SK-N-SH treated with all-trans-retinoic acid at 6 μM for 48 hours (cell line): ENCODE measurements at regions not wholly inside any gene's neighbourhood (a gene's known extent, or its start where the extent isn't known, plus 50 kb on each side); places are given as distances from the start of the nearest gene placed in this dataset.

Experiments
- ESRRG ChIP-seq: fragments of 250-450 bp; sonication (Bioruptor Pico); IDR thresholded peaks from 2 replicates; pipeline ENCODE4 v1.6.1; 2021; ENCODE audit warnings: mild to moderate bottlenecking
- ZFP3 ChIP-seq: fragments of 250-450 bp; sonication (Bioruptor Pico); IDR thresholded peaks from 2 replicates; pipeline ENCODE4 v1.5.0; 2020; ENCODE audit warnings: mild to moderate bottlenecking, moderate library complexity
- ZNF565 ChIP-seq: fragments of 450-650 bp; formaldehyde crosslinking; conservative IDR thresholded peaks from 2 replicates; pipeline ENCODE4 v1.5.0; 2020; ENCODE audit warnings: low read depth, mild to moderate bottlenecking, moderate library complexity
- ZNF8 ChIP-seq: fragments of 450-650 bp; formaldehyde crosslinking; IDR thresholded peaks from 2 replicates; pipeline ENCODE4 v1.5.0; 2020; ENCODE audit warnings: mild to moderate bottlenecking, moderate library complexity
- TF ChIP-seq, protein P1 (sequence below): fragments of 250-450 bp; sonication (Bioruptor Pico); IDR thresholded peaks from 2 replicates; pipeline ENCODE4 v1.8.0; 2020; ENCODE audit warnings: mild to moderate bottlenecking, moderate library complexity, borderline replicate concordance
- TF ChIP-seq, protein P2 (sequence below): fragments of 250-450 bp; sonication (Bioruptor Pico); IDR thresholded peaks from 2 replicates; pipeline ENCODE4 v1.5.1; 2020; ENCODE audit warnings: low read depth, mild to moderate bottlenecking, moderate library complexity

DNA sequence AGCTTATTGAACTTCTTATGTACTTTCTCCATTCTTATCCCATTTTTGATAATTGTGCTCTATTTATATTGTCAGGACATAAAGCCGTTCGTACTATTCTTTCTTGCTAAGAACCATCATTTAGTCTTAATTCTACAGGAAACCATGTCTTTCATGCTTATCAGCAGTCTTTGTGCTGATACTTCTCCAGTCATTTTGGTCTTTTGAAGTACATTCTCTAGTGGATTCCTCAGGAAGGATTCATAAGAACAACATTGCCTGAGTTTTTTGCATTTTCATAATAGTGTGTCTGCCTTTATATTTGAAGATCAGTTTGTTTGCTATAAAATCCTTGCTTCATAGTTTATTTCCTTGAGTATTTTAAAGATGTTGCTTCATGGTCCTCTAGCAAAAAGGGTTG is 126.6 kb upstream of the NEO1 start:
- TF ChIP-seq ZNF565: no peak
- TF ChIP-seq ZNF8 (CRISPR knock-in tag): no peak
- no peak for TF ChIP-seq ZFP3
- TF ChIP-seq ESRRG (CRISPR knock-in tag): no peak
- TF ChIP-seq, protein P1, sequence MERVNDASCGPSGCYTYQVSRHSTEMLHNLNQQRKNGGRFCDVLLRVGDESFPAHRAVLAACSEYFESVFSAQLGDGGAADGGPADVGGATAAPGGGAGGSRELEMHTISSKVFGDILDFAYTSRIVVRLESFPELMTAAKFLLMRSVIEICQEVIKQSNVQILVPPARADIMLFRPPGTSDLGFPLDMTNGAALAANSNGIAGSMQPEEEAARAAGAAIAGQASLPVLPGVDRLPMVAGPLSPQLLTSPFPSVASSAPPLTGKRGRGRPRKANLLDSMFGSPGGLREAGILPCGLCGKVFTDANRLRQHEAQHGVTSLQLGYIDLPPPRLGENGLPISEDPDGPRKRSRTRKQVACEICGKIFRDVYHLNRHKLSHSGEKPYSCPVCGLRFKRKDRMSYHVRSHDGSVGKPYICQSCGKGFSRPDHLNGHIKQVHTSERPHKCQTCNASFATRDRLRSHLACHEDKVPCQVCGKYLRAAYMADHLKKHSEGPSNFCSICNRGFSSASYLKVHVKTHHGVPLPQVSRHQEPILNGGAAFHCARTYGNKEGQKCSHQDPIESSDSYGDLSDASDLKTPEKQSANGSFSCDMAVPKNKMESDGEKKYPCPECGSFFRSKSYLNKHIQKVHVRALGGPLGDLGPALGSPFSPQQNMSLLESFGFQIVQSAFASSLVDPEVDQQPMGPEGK (CRISPR knock-in tag): no peak
- TF ChIP-seq, protein P2, sequence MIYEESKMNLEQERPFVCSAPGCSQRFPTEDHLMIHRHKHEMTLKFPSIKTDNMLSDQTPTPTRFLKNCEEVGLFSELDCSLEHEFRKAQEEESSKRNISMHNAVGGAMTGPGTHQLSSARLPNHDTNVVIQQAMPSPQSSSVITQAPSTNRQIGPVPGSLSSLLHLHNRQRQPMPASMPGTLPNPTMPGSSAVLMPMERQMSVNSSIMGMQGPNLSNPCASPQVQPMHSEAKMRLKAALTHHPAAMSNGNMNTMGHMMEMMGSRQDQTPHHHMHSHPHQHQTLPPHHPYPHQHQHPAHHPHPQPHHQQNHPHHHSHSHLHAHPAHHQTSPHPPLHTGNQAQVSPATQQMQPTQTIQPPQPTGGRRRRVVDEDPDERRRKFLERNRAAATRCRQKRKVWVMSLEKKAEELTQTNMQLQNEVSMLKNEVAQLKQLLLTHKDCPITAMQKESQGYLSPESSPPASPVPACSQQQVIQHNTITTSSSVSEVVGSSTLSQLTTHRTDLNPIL (CRISPR knock-in tag): no peak
